Mucosa of stomach (tissue), 1 donor: ENCODE measurements at regions not wholly inside any gene's neighbourhood (a gene's known extent, or its start where the extent isn't known, plus 50 kb on each side); places are given as distances from the start of the nearest gene placed in this dataset.
"Not testable (repeated sequence)": the region's sequence is repeated elsewhere in the genome, so short reads cannot be mapped to it uniquely, and the experiment has no call there.

Experiments
- H3K27me3 ChIP-seq: one replicate; pipeline ENCODE4 v1.7.0; 2013; ENCODE audit warnings: mild to moderate bottlenecking, low read length; ENCODE audit not compliant: control insufficient read depth, insufficient read depth
- H3K36me3 ChIP-seq: one replicate; pipeline ENCODE4 v1.7.0; 2013; ENCODE audit warnings: low read length; ENCODE audit not compliant: control insufficient read depth, insufficient read depth
- H3K4me1 ChIP-seq: one replicate; pipeline ENCODE4 v1.7.0; 2013; ENCODE audit warnings: mild to moderate bottlenecking, low read length; ENCODE audit not compliant: control insufficient read depth, insufficient read depth
- H3K4me3 ChIP-seq: one replicate; pipeline ENCODE4 v1.7.0; 2013; ENCODE audit warnings: low read length
- H3K9ac ChIP-seq: one replicate; pipeline ENCODE4 v1.7.0; 2013; ENCODE audit warnings: mild to moderate bottlenecking, low read length, moderate library complexity
- H3K9me3 ChIP-seq: one replicate; pipeline ENCODE4 v1.7.0; 2013; ENCODE audit warnings: mild to moderate bottlenecking, low read length, moderate library complexity; ENCODE audit not compliant: control insufficient read depth
- donor health status: Pancreatic carcinoma.

- no peaks in the 10 kb centered on the region for H3K36me3 ChIP-seq
- H3K27me3 ChIP-seq: no peaks in the 10 kb centered on the region
- no peak overlapping the region for H3K4me3 ChIP-seq
- peaks cover 8% of the 10 kb centered on the region for H3K4me1 ChIP-seq
- H3K9ac ChIP-seq: no peak overlapping the region
- H3K9me3 ChIP-seq: no peaks in the 10 kb centered on the region
These were observed 239.0 kb downstream of the SQOR start for GRCh38 chr15:45873781-45874180.

- H3K27me3 ChIP-seq, H3K4me1 ChIP-seq, H3K36me3 ChIP-seq, H3K4me3 ChIP-seq, H3K9ac ChIP-seq, H3K9me3 ChIP-seq: not testable (repeated sequence)
These were observed 239.7 kb downstream of the SQOR start for GRCh38 chr15:45874566-45874965.

- H3K9ac ChIP-seq: no peak overlapping the region
- H3K36me3 ChIP-seq: no peaks in the 10 kb centered on the region
- no peaks in the 10 kb centered on the region for H3K9me3 ChIP-seq
- H3K4me3 ChIP-seq: no peak overlapping the region
- no peaks in the 10 kb centered on the region for H3K27me3 ChIP-seq
- no peaks in the 10 kb centered on the region for H3K4me1 ChIP-seq
These were observed 249.5 kb downstream of the SQOR start for GRCh38 chr15:45884289-45884688.

- no peak overlapping the region for H3K4me3 ChIP-seq
- no peaks in the 10 kb centered on the region for H3K9me3 ChIP-seq
- no peaks in the 10 kb centered on the region for H3K27me3 ChIP-seq
- no peaks in the 10 kb centered on the region for H3K36me3 ChIP-seq
- no peaks in the 10 kb centered on the region for H3K4me1 ChIP-seq
- H3K9ac ChIP-seq: no peak overlapping the region
These were observed 250.1 kb downstream of the SQOR start for GRCh38 chr15:45884755-45885445.

GRCh38 chr15:45885801-45886200 lies 251.0 kb downstream of the SQOR start:
- no peaks in the 10 kb centered on the region for H3K4me1 ChIP-seq
- H3K4me3 ChIP-seq: no peak overlapping the region
- no peaks in the 10 kb centered on the region for H3K9me3 ChIP-seq
- H3K9ac ChIP-seq: no peak overlapping the region
- no peaks in the 10 kb centered on the region for H3K27me3 ChIP-seq
- no peaks in the 10 kb centered on the region for H3K36me3 ChIP-seq

GRCh38 chr15:45891766-45892165 lies 256.9 kb downstream of the SQOR start:
- no peak overlapping the region for H3K9ac ChIP-seq
- no peaks in the 10 kb centered on the region for H3K4me1 ChIP-seq
- no peak overlapping the region for H3K4me3 ChIP-seq

GRCh38 chr15:45892182-45892581 lies 257.4 kb downstream of the SQOR start:
- H3K9me3 ChIP-seq: no peaks in the 10 kb centered on the region
- no peaks in the 10 kb centered on the region for H3K36me3 ChIP-seq
- H3K27me3 ChIP-seq: no peaks in the 10 kb centered on the region
- no peaks in the 10 kb centered on the region for H3K4me1 ChIP-seq
- no peak overlapping the region for H3K9ac ChIP-seq
- H3K4me3 ChIP-seq: no peak overlapping the region

More at GRCh38 chr15:45891766-45892165, 256.9 kb downstream of the SQOR start:
- H3K36me3 ChIP-seq: no peaks in the 10 kb centered on the region
- no peaks in the 10 kb centered on the region for H3K27me3 ChIP-seq
- H3K9me3 ChIP-seq: no peaks in the 10 kb centered on the region

- H3K27me3 ChIP-seq: no peaks in the 10 kb centered on the region
- H3K4me3 ChIP-seq: no peak overlapping the region
- H3K9me3 ChIP-seq: no peaks in the 10 kb centered on the region
- no peaks in the 10 kb centered on the region for H3K36me3 ChIP-seq
- H3K9ac ChIP-seq: no peak overlapping the region
- H3K4me1 ChIP-seq: no peaks in the 10 kb centered on the region
These were observed 268.5 kb downstream of the SQOR start for GRCh38 chr15:45903283-45903682.

GRCh38 chr15:45904019-45904418 lies 269.2 kb downstream of the SQOR start:
- no peak overlapping the region for H3K4me3 ChIP-seq
- H3K36me3 ChIP-seq: no peaks in the 10 kb centered on the region
- no peaks in the 10 kb centered on the region for H3K4me1 ChIP-seq
- no peaks in the 10 kb centered on the region for H3K9me3 ChIP-seq
- H3K27me3 ChIP-seq: no peaks in the 10 kb centered on the region
- H3K9ac ChIP-seq: no peak overlapping the region

GRCh38 chr15:45906230-45906629 lies 271.4 kb downstream of the SQOR start:
- no peak overlapping the region for H3K4me3 ChIP-seq
- no peak overlapping the region for H3K9ac ChIP-seq
- H3K36me3 ChIP-seq: no peaks in the 10 kb centered on the region
- no peaks in the 10 kb centered on the region for H3K9me3 ChIP-seq
- H3K4me1 ChIP-seq: no peaks in the 10 kb centered on the region
- H3K27me3 ChIP-seq: no peaks in the 10 kb centered on the region

- H3K4me3 ChIP-seq: no peak overlapping the region
- H3K4me1 ChIP-seq: no peaks in the 10 kb centered on the region
- H3K27me3 ChIP-seq: no peaks in the 10 kb centered on the region
- H3K9me3 ChIP-seq: no peaks in the 10 kb centered on the region
- no peak overlapping the region for H3K9ac ChIP-seq
- H3K36me3 ChIP-seq: no peaks in the 10 kb centered on the region
These were observed 275.8 kb downstream of the SQOR start for GRCh38 chr15:45910671-45911070.

GRCh38 chr15:45913451-45913850 lies 278.6 kb downstream of the SQOR start:
- no peaks in the 10 kb centered on the region for H3K9me3 ChIP-seq
- no peak overlapping the region for H3K9ac ChIP-seq

GRCh38 chr15:45914425-45914824 lies 279.6 kb downstream of the SQOR start:
- Histone ChIP-seq H3K9ac (no peak overlapping the region), H3K9me3 (no peaks in the 10 kb centered on the region), H3K4me3 (no peak overlapping the region), H3K4me1 (no peaks in the 10 kb centered on the region), H3K27me3 (no peaks in the 10 kb centered on the region), H3K36me3 (no peaks in the 10 kb centered on the region)

More at GRCh38 chr15:45913451-45913850, 278.6 kb downstream of the SQOR start:
- Histone ChIP-seq H3K4me3 (no peak overlapping the region), H3K27me3 (no peaks in the 10 kb centered on the region), H3K4me1 (no peaks in the 10 kb centered on the region), H3K36me3 (no peaks in the 10 kb centered on the region)
